HCT116 (cell line): ENCODE measurements at regions not wholly inside any gene's neighbourhood (a gene's known extent, or its start where the extent isn't known, plus 50 kb on each side); places are given as distances from the start of the nearest gene placed in this dataset.

ENCODE experiments used
- ATAC-seq: fragments of 200-7000 bp; cut with Tn5 transposase; 2 replicates; pipeline ENCODE4 v1.9.1; 2020; ENCODE audit warnings: mild to moderate bottlenecking, moderate library complexity
- BruUV-seq: library from RNA; stranded (reverse); fragments of 400-500 nt; replicated peaks from 2 replicates; lab custom pipeline; 2021; lab: Mats Ljungman, UMichigan
- CTCF ChIA-PET: fragments of 300-600 bp; sonication (Branson Sonifier 250); formaldehyde crosslinking; loops from one replicate; lab custom pipeline; 2021; ENCODE audit warnings: antibody characterized with exemption; lab: Charles Lee
- POLR2A ChIA-PET: fragments of 300-600, 350-600 bp; sonication (Branson Sonifier 250); formaldehyde crosslinking; loops from one replicate; lab custom pipeline; 2021; ENCODE audit warnings: antibody characterized with exemption; lab: Charles Lee
- RAD21 ChIA-PET, 2 experiments: fragments of 300-600 bp; sonication (Branson Sonifier 250); formaldehyde crosslinking; loops; one replicate each; lab custom pipeline; 2023; ENCODE audit warnings: low total read pairs in 2 of 2; ENCODE audit not compliant: uncharacterized antibody in 2 of 2, unreplicated experiment in 2 of 2, low non-redundant PET in 1 of 2; lab: Charles Lee
- DNase-seq: peaks from one replicate; pipeline ENCODE4 v3.0.0-alpha.2; 2010; ENCODE audit warnings: low read depth, low spot score
- H2AFZ ChIP-seq: fragments of 200-600 bp; shearing (Covaris generic), sonication (generic); 2 replicates; pipeline ENCODE4 v1.6.1; 2017; ENCODE audit warnings: low read depth, mixed run types, mixed read lengths, antibody characterized with exemption, low read length; ENCODE audit not compliant: poor library complexity, severe bottlenecking
- H3K27ac ChIP-seq: 2 replicates; pipeline ENCODE4 v1.5.1; 2012; ENCODE audit warnings: low read depth, low read length
- H3K27me3 ChIP-seq: fragments of 200-600 bp; sonication (generic); 2 replicates; pipeline ENCODE4 v1.6.1; 2016; ENCODE audit warnings: mixed run types, low read length, mixed read lengths; ENCODE audit not compliant: insufficient read depth
- H3K36me3 ChIP-seq, 2 experiments: fragments of 200-500 bp in 1 of 2; fragments of 200-600 bp in 1 of 2; sonication (Bioruptor generic) in 1 of 2; sonication (generic) in 1 of 2; 2 replicates each; pipeline versions ENCODE4 v1.5.1 to v1.6.1; 2014 to 2016; ENCODE audit warnings: low read length in 2 of 2, inconsistent platforms in 1 of 2, mixed read lengths in 1 of 2, mixed run types in 1 of 2; ENCODE audit not compliant: insufficient read depth in 2 of 2, control insufficient read depth in 1 of 2
- H3K4me1 ChIP-seq, 2 experiments: fragments of 200-600 bp in 1 of 2; sonication (generic) in 1 of 2; 2 replicates each; pipeline versions ENCODE4 v1.5.1 to v1.6.1; 2012 to 2017; ENCODE audit warnings: low read length in 2 of 2, inconsistent platforms in 1 of 2, mild to moderate bottlenecking in 1 of 2, mixed read lengths in 1 of 2, mixed run types in 1 of 2, moderate library complexity in 1 of 2; ENCODE audit not compliant: insufficient read depth in 2 of 2, control insufficient read depth in 1 of 2
- H3K4me2 ChIP-seq: fragments of 200-600 bp; sonication (generic); 2 replicates; pipeline ENCODE4 v1.6.1; 2017; ENCODE audit warnings: mixed run types, low read length, mixed read lengths
- H3K4me3 ChIP-seq, 2 experiments: fragments of 200-600 bp in 1 of 2; sonication (generic) in 1 of 2; replicated peaks in 1 of 2; 2 replicates each; pipeline ENCODE4 v1.5.1; 2011 to 2016; ENCODE audit warnings: low read length in 2 of 2, control low read depth in 1 of 2, low read depth in 1 of 2, mild to moderate bottlenecking in 1 of 2, mixed read lengths in 1 of 2, mixed run types in 1 of 2
- H3K79me2 ChIP-seq: fragments of 200-600 bp; sonication (generic); 2 replicates; pipeline ENCODE4 v1.6.1; 2017; ENCODE audit warnings: mild to moderate bottlenecking, mixed run types, low read length, moderate library complexity, mixed read lengths; ENCODE audit not compliant: insufficient read depth
- H3K9ac ChIP-seq: fragments of 200-600 bp; sonication (generic); 2 replicates; pipeline ENCODE4 v1.6.1; 2016; ENCODE audit warnings: low read length, mixed read lengths
- H3K9me2 ChIP-seq: fragments of 200-600 bp; sonication (generic), shearing (Covaris generic); 2 replicates; pipeline ENCODE4 v1.6.1; 2017; ENCODE audit warnings: mixed run types, mild to moderate bottlenecking, moderate library complexity; ENCODE audit not compliant: insufficient read depth
- H3K9me3 ChIP-seq, 2 experiments: fragments of 200-500 bp in 1 of 2; fragments of 200-600 bp in 1 of 2; sonication (Bioruptor generic) in 1 of 2; sonication (generic) in 1 of 2; 2 replicates each; pipeline ENCODE4 v1.6.1; 2014 to 2017; ENCODE audit warnings: low read length in 2 of 2, mixed read lengths in 2 of 2, inconsistent platforms in 1 of 2, low read depth in 1 of 2, mild to moderate bottlenecking in 1 of 2, mixed run types in 1 of 2, moderate library complexity in 1 of 2; ENCODE audit not compliant: control insufficient read depth in 1 of 2, insufficient read depth in 1 of 2
- H4K20me1 ChIP-seq: fragments of 200-600 bp; sonication (generic), shearing (Covaris generic); 2 replicates; pipeline ENCODE4 v1.6.1; 2017; ENCODE audit warnings: mixed run types, mild to moderate bottlenecking, moderate library complexity; ENCODE audit not compliant: insufficient read depth
- ATF3 ChIP-seq: IDR thresholded peaks from 2 replicates; pipeline ENCODE4 v1.6.1; 2012
- CEBPB ChIP-seq: IDR thresholded peaks from 2 replicates; pipeline ENCODE4 v1.6.1; 2012; ENCODE audit warnings: low read depth
- MAX ChIP-seq: IDR thresholded peaks from 2 replicates; pipeline ENCODE4 v1.6.1; 2012
- POLR2A ChIP-seq: IDR thresholded peaks from 2 replicates; pipeline ENCODE4 v1.7.0; 2011; ENCODE audit warnings: borderline replicate concordance; ENCODE audit not compliant: insufficient read depth, insufficient read length; ENCODE audit errors: extremely low read depth
- POLR2AphosphoS5 ChIP-seq: IDR thresholded peaks from 2 replicates; pipeline ENCODE4 v1.6.1; 2011; ENCODE audit warnings: mild to moderate bottlenecking, low read depth, low read length, moderate library complexity
- REST ChIP-seq: IDR thresholded peaks from 2 replicates; pipeline ENCODE4 v1.6.1; 2012; ENCODE audit warnings: low read depth
- SP1 ChIP-seq: IDR thresholded peaks from 2 replicates; pipeline ENCODE4 v1.6.1; 2012; ENCODE audit warnings: low read depth
- SRF ChIP-seq: IDR thresholded peaks from 2 replicates; pipeline ENCODE4 v1.6.1; 2012; ENCODE audit warnings: low read depth
- ZNF274 ChIP-seq: fragments of 200-500 bp; sonication (Bioruptor generic); IDR thresholded peaks from 2 replicates; pipeline ENCODE4 v1.6.1; 2014; ENCODE audit warnings: mild to moderate bottlenecking, low read depth, low read length, inconsistent platforms
- intact Hi-C: fragments of 100-400 bp; cut with micrococcal nuclease; formaldehyde crosslinking; loops from 2 replicates; pipeline ENCODE4 v1.10.0; 2022
- TF ChIP-seq, protein P1 (sequence below): IDR thresholded peaks from 2 replicates; pipeline ENCODE4 v1.6.1; 2011; ENCODE audit warnings: mild to moderate bottlenecking, low read length, moderate library complexity; ENCODE audit not compliant: insufficient replicate concordance; ENCODE audit errors: extremely low read depth

DNA sequence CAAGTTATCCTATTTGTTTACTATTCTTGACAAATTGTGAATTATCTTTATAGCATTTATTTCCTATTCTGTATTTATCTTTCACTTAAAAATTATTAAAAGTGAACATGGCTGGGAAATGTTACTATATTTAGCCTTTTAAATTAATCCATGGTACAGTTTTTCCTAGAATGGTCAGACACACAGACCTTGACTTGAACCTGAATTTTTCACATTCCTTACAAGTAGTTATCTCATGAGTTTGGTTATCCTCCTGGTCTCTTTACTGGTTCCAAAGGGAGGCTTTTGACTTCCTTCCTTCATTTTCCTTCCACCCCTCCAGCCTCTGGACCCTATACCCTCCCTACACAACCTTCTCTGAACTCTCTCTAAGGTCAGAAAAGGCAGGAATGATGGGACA lies 280.6 kb downstream of the SATB1 start:
- DNase-seq (no peak), ATAC-seq (no peak)
- CTCF ChIA-PET, result no interaction called here
- no peak overlapping the region for H3K4me2 ChIP-seq
- no peak overlapping the region for H2AFZ ChIP-seq
- H4K20me1 ChIP-seq, result no peaks in the 10 kb centered on the region
- H3K9me3 ChIP-seq, result no peaks in the 10 kb centered on the region
- intact Hi-C loops, result no loop called here
- RAD21 ChIA-PET, result no interaction called here
- no peak for TF ChIP-seq ATF3
- TF ChIP-seq POLR2AphosphoS5, result no peak
- TF ChIP-seq ZNF274, result no peak
- TF ChIP-seq POLR2A, result no peak
- TF ChIP-seq, protein P1, sequence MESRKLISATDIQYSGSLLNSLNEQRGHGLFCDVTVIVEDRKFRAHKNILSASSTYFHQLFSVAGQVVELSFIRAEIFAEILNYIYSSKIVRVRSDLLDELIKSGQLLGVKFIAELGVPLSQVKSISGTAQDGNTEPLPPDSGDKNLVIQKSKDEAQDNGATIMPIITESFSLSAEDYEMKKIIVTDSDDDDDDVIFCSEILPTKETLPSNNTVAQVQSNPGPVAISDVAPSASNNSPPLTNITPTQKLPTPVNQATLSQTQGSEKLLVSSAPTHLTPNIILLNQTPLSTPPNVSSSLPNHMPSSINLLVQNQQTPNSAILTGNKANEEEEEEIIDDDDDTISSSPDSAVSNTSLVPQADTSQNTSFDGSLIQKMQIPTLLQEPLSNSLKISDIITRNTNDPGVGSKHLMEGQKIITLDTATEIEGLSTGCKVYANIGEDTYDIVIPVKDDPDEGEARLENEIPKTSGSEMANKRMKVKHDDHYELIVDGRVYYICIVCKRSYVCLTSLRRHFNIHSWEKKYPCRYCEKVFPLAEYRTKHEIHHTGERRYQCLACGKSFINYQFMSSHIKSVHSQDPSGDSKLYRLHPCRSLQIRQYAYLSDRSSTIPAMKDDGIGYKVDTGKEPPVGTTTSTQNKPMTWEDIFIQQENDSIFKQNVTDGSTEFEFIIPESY, result no peak
- no peak for TF ChIP-seq MAX
- TF ChIP-seq CEBPB, result no peak
- TF ChIP-seq REST, result no peak
- no peak for TF ChIP-seq SP1
- TF ChIP-seq SRF, result no peak
- H3K4me3 ChIP-seq, result no peak overlapping the region
- no peak overlapping the region for H3K9ac ChIP-seq
- no peaks in the 10 kb centered on the region for H3K27me3 ChIP-seq
- no peak overlapping the region for H3K27ac ChIP-seq
- H3K36me3 ChIP-seq, result no peaks in the 10 kb centered on the region
- POLR2A ChIA-PET, result no interaction called here
- H3K79me2 ChIP-seq, result no peaks in the 10 kb centered on the region
- no peaks in the 10 kb centered on the region for H3K4me1 ChIP-seq
- BruUV-seq, result no TSS peak
- no peaks in the 10 kb centered on the region for H3K9me2 ChIP-seq
